GM18868 (cell line): ENCODE measurements at regions not wholly inside any gene's neighbourhood (a gene's known extent, or its start where the extent isn't known, plus 50 kb on each side); places are given as distances from the start of the nearest gene placed in this dataset.

Source experiments
- ATAC-seq: cut with Tn5 transposase; IDR thresholded peaks from one replicate; pipeline ENCODE4 v1.9.1; 2021; ENCODE audit warnings: mild to moderate bottlenecking, moderate library complexity; ENCODE audit not compliant: unreplicated experiment

DNA sequence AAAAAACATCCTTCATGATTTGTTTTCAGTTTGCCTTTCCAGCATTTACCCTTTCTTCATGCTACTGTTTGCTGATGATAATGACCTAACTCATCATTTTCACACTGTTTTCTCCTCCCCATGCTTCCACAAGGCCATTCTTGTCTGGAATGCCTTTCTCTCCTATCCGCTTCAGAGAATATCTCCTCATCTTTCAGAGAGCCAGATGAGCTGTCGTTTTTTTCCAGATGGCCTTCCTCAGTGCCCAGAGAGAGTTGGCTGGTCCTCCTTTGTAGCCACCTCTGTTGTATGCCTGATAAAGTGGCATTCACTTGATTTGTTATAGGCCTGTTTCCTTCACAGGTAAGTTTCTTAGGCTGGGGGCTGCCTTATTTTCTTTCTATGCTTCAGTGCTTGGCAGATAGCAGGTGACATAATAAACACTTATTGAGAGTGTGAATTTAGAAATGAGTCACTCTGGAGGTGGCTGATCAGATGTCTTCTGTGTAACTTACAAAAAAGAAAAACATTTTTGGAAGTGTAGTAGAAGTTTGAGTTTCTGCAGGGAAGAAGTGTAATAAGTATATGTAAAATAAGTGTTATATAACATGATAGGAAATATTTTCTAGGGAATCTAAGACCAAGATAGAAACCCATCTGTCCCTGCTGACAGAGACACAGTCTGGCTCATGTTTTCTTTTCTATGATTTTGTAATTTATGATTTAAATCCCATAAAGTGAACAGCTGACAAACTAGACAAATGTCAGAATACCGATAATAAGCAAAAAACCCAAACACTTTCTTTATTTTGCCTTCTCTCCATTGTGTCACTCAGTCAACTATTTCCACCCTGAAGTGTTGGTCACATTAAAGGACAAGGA lies 174.5 kb downstream of the DACT1 start:
- peak; percentile 99 for ATAC-seq

DNA sequence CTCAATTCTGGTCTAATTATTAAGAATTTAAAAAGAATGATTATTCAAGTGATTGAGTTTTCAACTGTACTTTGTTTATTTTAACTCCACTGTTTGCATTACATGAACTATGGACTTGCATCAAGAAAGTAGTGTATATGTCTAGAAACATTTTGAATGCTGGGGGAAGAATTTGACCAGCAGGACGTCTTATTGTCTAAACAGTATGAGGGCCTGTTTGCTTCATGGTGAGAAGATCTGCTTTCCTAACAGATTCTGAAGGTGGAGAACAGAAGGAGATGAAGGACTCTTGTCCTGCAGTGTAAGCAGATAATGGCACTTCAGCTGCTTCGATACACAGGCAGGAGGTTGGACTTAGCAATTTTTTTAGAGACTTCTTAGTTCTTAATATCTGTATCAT lies 176.0 kb downstream of the DACT1 start:
- ATAC-seq, result no peak

DNA sequence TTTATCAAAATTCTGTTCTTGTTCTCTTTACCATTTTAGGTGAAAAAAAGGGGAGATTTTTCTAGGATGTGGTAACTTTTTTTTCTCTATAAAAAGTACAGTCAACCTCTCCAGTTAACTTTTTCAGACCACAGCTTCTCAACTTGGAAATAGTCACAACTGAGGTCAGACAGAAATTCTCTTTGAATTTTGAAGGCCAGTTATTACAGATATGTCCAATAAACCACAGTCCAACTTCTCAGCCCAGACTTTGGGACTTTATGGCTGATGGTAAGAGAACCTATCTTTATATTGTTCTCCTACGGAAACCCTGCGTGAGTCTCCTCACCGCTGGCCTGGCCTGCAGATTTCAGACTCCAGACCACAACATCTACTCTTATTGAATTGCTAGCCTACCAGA lies 176.7 kb downstream of the DACT1 start:
- no peak for ATAC-seq

DNA sequence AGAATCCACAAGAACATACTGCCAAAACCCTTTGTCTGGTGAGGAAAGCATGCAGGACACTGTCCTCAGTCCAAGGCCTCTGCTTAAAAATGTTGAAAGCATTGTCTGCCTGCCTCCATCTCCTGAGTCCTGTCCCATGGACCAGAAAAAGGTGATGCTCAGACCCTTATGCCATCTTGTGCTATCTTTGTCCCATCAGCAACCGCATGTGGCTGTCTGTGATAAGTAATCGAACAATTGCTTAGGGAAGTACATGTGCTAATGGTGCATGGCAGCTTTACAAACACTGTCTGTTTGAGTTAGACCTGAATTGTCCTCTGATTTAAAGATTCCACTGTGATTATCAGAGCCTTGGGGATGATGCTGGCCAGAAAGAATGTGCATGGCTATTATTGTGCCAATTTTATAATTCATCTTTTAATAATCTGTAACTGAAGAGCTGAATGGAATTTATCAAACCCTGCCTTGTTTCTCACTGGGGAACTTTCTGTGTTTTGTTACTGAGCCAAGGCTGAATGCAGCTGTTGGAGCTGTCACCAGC lies 177.5 kb downstream of the DACT1 start:
- ATAC-seq, result no peak

DNA sequence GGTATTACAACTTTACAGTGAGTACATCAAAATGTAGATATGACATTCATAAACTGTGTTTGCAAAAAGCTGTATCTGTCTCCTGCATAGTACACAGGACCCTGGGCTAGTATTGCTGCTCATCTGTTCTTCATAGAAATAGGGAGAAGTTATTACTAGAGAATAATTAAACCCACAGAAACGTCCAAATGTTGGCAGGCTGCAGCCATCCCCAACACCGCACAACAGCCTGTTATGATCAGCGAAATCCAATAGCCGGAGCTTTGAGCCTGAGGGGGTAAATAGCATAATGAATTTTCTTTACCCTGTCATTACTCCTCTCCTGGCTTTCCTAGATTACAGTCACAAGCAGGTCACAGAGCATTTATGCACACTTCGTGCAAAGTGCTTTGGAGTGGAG lies 178.0 kb downstream of the DACT1 start:
- ATAC-seq, result no peak

DNA sequence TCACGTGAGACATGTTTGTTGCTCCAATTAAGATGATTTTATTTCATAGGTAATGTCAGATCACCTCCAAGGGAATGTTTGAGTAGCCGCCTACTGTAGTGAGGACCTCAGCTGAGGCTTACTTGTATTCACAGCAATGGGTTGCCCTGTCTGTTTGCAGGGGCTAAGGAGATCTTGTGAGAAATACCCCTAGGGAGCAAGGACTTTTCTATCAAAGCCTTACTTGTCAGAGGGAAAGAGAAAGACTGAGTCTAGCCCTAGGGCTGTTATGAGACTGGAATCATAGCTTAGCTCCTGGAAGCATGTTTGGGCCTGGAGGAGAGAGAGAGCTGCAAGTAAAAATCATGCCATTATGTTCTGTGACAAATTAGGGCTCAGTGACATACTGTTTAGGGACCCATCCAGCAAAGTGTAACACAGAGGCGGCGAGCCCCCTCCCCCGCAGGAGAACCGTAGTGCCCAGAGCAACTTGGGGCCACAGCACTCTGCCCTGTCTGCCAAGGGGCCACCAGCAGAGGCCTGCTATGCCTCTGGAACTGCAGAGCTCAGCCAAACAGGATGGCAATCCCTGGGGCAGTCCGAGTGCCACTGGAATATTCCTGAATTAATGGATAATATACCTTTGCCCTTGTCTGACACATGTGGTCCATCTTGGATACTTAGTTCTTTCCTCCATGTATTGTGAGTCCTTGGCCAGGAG lies 178.8 kb downstream of the DACT1 start:
- no peak for ATAC-seq

DNA sequence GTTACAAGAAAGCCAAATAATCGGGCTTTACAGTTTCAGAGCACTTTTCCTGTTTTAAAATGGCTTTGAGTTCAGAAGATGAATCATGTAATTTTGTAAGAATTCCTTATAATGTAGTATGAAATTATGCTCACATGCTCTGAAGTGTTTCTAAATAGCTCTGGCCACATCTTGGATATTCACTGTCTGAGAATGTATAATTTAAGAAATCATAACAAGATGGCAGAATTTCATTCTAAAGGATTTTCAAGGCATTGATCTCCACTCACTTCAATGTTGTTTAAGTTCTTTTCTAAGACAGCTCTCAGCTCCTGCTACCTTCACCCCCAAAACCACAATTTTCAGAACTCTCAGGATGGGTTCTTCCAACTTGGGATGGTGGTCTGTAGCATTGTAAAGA lies 180.1 kb downstream of the DACT1 start:
- ATAC-seq, result no peak

DNA sequence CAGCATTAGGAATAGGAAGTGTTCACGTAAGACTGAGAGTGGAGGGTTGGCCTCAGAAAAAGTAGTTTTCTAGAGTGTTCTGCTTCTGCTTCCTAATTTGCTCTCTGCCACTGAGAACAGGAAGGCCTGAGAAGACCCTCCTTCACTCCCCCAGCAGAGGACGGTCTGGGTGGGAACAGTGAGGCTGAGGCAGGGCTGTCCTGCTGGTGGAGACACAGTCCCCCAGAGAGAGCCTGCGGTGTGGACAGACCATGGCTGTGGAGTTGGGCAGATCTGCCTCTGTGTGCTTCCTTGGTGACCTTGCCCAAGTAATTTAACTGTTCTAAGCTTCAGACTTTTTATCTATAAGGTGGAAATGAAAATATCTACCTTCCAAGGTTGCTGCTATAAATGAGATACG lies 182.3 kb downstream of the DACT1 start:
- ATAC-seq, result no peak

DNA sequence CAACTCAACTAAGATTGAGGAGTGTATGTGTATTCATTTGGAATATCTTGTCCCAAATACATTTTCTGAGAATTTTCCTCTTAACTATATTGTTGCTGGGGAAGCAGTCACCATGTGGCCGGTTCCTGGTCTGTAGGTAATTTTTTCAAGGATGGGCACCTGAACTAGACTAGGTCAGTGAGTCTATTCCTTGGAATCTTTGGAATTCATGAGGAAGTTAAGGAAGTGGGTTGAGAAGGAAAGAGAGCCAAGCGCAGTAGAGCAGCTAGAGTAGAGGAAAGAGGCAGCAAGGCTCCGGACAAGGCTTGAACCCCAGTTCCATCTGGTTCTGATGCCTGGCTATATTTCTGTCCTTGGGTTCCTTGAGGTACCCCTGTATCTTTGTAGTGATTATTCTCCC lies 183.7 kb downstream of the DACT1 start:
- ATAC-seq, result no peak

DNA sequence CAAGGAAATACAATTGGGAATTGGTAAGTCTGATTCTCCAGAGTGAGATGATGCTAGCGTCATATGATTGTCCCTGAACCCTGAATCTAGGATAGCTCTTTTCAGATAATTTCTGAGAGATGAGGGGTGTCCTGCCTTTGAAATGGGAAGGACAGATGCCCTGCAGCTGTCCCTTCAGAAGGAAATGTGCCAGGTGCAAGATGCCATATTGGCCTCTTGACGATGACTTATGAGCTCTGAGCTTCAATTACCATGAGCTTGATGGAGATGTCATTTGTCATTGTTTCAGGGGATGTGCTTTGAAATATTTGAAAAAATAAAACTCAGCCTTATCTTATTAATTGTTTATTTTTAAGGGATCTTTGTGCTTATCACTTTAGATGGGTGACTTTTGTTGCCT lies 185.1 kb downstream of the DACT1 start:
- no peak for ATAC-seq

DNA sequence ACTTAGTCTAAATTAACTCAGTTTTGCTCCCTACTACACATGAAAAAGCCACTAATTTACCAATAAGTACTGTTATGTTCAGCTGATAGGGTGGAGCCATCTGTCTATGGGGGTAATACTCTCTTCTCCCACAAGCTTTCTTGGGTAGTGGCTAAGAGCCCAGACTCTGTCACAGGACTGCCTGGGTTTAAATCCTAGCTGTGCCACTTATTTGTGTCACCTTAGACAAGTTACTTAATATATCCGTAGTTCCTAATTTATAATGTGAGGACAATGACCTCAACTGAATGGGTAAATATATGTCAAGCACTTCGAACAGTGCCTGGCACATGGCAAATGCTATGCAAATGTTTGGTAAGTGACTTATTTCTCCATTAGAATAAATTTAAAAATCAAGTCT lies 185.6 kb downstream of the DACT1 start:
- no peak for ATAC-seq

DNA sequence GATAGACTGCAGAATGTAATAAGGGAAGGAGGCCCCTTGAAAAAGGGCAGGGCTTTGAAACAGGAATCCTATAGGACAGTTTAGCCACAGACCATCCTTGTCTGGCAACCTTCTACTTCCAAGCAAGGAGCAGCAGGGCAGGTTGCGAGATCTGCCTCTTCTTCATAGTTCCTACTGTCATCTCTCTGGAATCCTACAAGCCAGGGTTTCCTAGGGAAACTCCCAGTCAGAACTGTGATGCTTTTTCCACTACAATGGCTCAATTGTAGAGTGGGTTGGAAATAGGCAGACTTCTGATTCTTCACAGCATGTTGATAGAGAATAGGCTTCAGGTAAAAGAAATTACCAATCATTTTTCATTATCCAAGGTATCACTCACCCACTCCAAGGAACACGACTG lies 186.3 kb downstream of the DACT1 start:
- ATAC-seq, result no peak

DNA sequence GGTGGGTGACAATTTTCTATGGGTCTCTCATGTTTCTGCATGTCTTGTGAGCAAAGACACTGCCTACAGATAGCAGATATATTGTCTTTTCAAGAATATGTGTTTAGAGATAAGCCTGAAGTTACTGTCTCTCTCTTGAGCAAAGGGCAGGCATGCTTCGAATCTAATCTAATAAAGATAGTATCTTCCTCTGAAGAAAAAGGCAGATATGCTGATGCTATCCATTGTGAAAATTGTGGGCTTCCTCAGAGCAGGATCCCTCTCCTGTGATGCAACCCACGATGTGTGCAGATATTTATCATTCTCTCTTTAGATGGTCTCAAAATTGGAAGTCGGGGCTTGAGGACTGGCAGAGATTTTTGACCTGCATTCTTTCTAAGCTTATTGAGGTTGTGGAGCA lies 187.0 kb downstream of the DACT1 start:
- ATAC-seq, result no peak

DNA sequence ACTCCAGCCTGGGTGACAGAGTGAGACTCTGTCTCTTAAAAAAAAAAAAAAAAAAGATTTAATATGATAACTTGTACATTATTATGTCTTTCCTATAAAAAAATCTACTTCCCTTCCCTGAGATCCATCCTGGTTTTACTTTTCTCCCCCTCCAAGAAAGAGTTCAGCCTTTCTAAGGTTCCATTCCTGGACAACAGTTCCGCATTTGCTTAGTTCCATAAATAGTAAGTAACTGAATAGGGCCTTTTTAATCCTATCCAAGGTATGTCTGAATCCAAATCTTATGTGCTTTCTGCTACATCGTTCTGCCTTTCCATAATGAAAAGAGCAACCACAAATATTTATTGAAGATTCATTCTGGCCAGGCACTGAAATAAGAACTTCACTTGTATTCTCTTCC lies 187.8 kb downstream of the DACT1 start:
- ATAC-seq, result no peak

DNA sequence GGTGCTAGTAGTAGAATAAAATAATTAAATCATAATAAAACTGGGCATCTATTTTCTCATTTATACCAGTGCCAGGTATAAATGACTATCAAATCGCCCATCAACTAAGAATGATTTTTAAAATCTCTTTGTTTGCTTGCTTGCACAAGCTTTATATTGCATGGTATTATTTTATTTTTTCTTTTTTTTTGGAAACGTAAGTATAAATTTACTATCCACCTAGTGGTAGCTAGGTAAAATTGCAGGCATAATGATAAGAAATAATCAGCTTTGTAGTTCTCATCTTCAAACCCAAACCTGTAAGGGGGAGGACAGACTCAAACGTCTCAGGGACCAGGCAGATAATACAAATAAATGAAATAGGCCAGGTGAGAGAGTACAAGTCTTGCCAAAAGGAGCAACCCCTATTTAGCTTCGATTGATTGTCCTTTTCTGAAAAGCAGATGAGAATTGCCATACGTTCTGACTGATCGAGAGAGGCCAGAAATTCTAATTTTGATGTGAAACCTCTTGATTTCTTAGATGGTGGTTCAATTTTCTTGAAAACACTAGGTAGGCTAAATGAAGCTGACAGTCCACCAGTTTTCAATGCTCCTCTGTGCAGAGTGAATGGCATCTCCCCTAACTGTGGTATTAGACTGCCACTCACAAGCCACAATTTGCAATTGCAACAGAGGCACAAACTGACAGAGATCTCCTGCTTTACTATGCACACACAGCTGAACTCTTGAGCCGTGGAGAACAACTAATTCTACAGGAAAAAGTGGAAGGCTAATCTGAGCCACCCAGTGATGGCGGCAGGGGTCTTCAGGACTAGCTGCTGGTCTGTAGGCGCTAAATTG lies 189.3 kb downstream of the DACT1 start:
- ATAC-seq, result no peak

DNA sequence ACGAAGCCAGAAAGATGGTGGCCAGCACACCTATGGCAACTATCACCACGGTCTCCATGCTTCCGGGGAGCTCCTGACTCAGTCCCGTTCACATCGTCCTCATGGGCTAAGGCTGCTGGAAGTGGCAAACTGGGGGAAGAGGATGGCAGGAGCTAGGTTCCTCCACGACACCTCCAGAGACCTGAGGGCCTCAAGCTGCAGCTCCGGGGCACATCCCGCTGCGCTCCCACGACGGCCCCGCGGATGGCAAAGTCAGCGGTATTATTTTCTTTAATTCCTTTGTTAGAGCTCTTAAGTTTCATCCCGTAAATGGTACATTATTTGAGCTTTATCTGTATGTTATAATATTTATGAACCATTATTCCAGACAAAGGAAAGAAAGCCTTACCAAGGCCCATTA lies 190.5 kb downstream of the DACT1 start:
- ATAC-seq, result no peak

DNA sequence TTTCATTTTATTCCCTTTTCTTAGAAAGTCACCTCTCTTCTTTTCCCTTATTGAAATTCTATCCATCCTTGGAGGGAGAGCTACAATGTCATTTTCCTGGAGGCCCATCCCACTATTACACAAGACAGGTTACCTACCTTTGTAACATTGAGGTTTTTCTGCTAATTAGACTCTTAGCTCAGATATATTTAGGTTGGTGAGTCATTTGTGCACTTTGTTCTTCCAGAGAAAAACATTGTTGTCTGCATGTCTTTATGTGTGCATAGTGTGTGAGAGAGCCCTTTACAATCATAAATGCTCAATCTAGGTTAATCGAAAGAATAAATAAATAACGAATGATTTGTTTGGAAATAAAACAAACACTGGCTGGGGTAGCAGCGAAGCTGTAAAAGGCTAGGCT lies 191.8 kb downstream of the DACT1 start:
- no peak for ATAC-seq

DNA sequence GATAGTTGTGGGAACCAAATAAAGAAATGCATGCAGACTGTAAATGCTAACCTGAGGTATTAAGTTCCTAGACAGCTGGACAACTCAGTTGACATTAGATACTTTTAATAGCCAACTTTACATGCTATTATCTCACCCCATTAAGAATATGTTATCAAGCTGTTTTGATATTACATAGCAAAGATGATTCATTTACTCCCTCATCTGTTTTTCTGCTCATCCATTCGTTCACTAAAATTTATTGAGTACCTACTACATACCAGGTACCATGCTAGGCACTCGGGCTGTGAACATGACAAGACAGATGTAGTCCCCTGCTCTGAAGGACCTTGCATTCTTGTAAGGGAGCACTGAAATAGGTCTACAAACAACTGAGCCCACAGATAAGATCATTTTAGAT lies 192.4 kb downstream of the DACT1 start:
- ATAC-seq, result no peak

DNA sequence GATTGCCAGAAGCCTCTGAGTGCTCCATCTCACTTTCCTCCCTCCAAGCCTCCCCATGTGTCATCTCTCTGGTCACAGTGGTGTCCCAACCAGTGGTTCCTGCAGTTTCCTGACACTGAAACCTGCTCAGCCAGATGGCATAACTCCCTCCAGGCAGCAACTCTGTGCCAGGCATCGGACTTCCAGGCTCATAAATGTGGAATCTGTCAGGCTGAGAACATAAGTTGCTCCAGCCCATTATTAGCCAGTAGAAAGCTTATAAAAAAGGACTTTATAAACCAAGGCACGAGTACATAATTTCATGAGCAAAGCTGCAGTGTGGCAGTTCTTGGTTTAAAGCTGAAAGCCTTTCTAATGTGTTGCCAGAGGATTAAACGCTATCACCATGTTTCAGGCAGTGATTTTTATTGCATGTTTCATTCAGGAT lies 194.3 kb downstream of the DACT1 start:
- no peak for ATAC-seq

DNA sequence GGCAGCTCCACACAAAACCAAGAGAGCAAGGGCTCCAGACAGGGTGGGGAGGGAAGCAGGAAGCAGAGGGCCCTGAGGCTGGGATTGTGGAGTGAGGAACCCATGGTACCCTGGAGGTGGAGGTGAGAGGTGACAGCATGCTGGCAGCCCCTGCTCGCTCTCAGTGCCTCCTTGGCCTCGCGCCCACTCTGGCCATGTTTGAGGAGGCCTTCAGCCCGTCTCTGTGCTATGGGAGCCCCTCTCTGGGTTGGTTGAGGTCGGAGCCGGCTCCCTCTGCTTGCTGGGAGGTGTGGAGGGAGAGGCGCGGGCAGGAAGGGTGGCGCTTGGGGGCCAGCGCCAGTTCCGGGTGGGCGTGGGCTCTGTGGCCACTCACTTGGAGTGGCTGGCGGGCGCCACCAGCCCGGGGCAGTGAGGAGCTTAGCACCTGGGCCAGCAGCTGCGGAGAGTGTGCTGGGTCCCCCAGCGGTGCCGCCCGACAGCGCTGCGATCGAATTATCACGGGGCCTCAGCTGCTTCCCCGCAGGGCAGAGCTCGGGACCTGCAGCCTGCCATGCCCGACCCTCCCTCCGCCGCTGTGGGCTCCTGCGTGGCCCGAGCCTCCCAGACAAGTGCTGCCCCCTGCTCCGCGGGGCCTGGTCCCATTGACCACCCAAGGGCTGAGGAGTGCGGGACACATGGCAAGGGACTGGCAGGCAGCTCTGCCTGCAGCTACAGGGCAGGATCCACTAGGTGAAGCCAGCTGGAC lies 196.0 kb downstream of the DACT1 start:
- no peak for ATAC-seq
